ENCODE measurements at regions not wholly inside any gene's neighbourhood (a gene's known extent, or its start where the extent isn't known, plus 50 kb on each side); places are given as distances from the start of the nearest gene placed in this dataset.

GRCh38 chr5:98576275-98576674 lies 197.2 kb upstream of the RGMB start:
- TF ChIP-seq EZH2phosphoT487 (IDR thresholded peaks at IDR 0.05; ENCODE audit: insufficient read depth, low read depth) (no peak), EZH2 (IDR thresholded peaks at IDR 0.05; ENCODE audit: insufficient read depth, poor library complexity, severe bottlenecking) (no peak)

Data from GM23248 (cell line).